HepG2 (cell line): ENCODE measurements at regions not wholly inside any gene's neighbourhood (a gene's known extent, or its start where the extent isn't known, plus 50 kb on each side); places are given as distances from the start of the nearest gene placed in this dataset.

ENCODE experiments used
- HES4 ChIP-seq: sonication (generic); formaldehyde crosslinking; IDR thresholded peaks from 2 replicates; pipeline ENCODE4 v1.9.0; 2021; ENCODE audit warnings: mild to moderate bottlenecking, missing genetic modification reagents, borderline replicate concordance
- HHEX ChIP-seq: IDR thresholded peaks from 2 replicates; pipeline ENCODE4 v1.6.1; 2016; ENCODE audit warnings: control low read depth
- HIVEP1 ChIP-seq: sonication (generic); formaldehyde crosslinking; IDR thresholded peaks from 2 replicates; pipeline ENCODE4 v1.4.0; 2020; ENCODE audit warnings: mild to moderate bottlenecking, missing genetic modification reagents
- NR3C1 ChIP-seq: sonication (generic); formaldehyde crosslinking; IDR thresholded peaks from 2 replicates; pipeline ENCODE4 v1.4.0; 2020; ENCODE audit warnings: missing genetic modification reagents
- PHF21A ChIP-seq: sonication (generic); formaldehyde crosslinking; IDR thresholded peaks from 2 replicates; pipeline ENCODE4 v1.5.0; 2020; ENCODE audit warnings: mild to moderate bottlenecking, missing genetic modification reagents
- RFX5 ChIP-seq: IDR thresholded peaks from 2 replicates; pipeline ENCODE4 v1.6.1; 2011; ENCODE audit warnings: low read depth, low read length, improper control_type of control experiment
- THAP11 ChIP-seq: IDR thresholded peaks from 2 replicates; pipeline ENCODE4 v1.6.1; 2016; ENCODE audit warnings: missing biosample characterization, missing genetic modification reagents
- TRAFD1 ChIP-seq: sonication (generic); formaldehyde crosslinking; IDR thresholded peaks from 2 replicates; pipeline ENCODE4 v1.5.1; 2020; ENCODE audit warnings: missing genetic modification reagents, mild to moderate bottlenecking, borderline replicate concordance
- UBTF ChIP-seq: sonication (generic); formaldehyde crosslinking; IDR thresholded peaks from 2 replicates; pipeline ENCODE4 v1.4.0; 2020; ENCODE audit warnings: mild to moderate bottlenecking, missing genetic modification reagents
- ZNF333 ChIP-seq: sonication (generic); formaldehyde crosslinking; IDR thresholded peaks from 2 replicates; pipeline ENCODE4 v1.4.0; 2020; ENCODE audit warnings: mild to moderate bottlenecking, missing genetic modification reagents, borderline replicate concordance
- ZNF691 ChIP-seq: sonication (generic); formaldehyde crosslinking; IDR thresholded peaks from 2 replicates; pipeline ENCODE4 v1.4.0; 2020; ENCODE audit warnings: missing genetic modification reagents, low read depth, mild to moderate bottlenecking, borderline replicate concordance

GRCh38 chr11:64489831-64490441 lies 65.8 kb upstream of the SLC22A11 start (continued):
- 0 out of 2 replicates have a peak, but pooled peaks have one; percentile 17 for TF ChIP-seq HIVEP1 (CRISPR knock-in tag)
- TF ChIP-seq HHEX (CRISPR knock-in tag): no peak
- TF ChIP-seq RFX5: no peak
- no peak for TF ChIP-seq HES4 (CRISPR knock-in tag)
- no peak for TF ChIP-seq TRAFD1 (CRISPR knock-in tag)
- no peak for TF ChIP-seq PHF21A
- no peak for TF ChIP-seq ZNF333
- TF ChIP-seq THAP11 (CRISPR knock-in tag): 0 out of 2 replicates have a peak, but pooled peaks have one; percentile 14
- TF ChIP-seq NR3C1 (CRISPR knock-in tag): no peak
- 0 out of 2 replicates have a peak, but pooled peaks have one; percentile 20 for TF ChIP-seq ZNF691
- no peak for TF ChIP-seq UBTF (CRISPR knock-in tag)
